GM18499 (cell line): ENCODE measurements at regions not wholly inside any gene's neighbourhood (a gene's known extent, or its start where the extent isn't known, plus 50 kb on each side); places are given as distances from the start of the nearest gene placed in this dataset.
"Not testable (repeated sequence)": the region's sequence is repeated elsewhere in the genome, so short reads cannot be mapped to it uniquely, and the experiment has no call there.

Experiments
- ATAC-seq: cut with Tn5 transposase; IDR thresholded peaks from one replicate; pipeline ENCODE4 v1.9.1; 2021; ENCODE audit warnings: moderate number of reproducible peaks; ENCODE audit not compliant: insufficient read depth, unreplicated experiment

DNA sequence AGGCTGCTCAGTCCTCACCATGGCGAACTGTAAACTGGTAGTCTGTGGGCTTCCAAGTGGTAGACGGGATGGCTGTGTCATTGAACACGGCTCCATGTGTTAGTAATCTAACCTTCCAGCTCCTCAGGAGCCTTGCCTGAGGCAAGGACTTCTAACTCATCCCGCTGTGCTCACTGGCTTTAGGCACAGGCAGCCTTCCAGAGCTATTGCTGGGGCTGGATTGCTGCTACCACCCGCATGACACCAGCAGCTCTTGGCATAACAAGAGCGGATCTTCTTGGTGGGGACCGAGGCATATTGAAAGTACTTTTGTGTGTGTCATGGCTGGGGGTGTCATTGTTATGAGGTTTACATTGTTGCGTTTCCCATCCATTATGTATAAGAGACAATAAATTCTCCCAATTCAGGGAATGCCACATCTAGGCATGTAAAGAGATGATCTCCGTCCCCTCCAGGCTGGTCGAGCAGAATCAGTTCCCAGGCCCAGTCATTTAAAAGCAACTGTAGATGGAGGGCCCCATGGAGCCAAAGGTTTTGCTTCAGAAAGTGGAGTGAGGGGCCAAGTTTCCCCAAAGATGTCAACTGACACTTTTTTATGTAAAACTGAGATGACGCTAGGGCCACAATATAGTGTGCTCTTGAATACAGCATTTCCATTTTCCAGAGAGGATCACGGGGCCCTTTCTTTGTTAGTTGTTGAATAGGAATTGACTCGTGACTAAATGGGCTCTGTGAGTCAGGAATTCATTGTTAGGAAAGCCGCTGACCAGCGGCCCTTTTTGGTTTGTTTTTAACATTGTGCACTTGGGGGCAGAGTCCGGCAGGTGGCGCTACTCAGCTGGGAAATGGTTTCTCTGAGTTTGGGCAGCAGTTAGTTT, 759.5 kb downstream of the TAF11L14 start:
- no peak for ATAC-seq

DNA sequence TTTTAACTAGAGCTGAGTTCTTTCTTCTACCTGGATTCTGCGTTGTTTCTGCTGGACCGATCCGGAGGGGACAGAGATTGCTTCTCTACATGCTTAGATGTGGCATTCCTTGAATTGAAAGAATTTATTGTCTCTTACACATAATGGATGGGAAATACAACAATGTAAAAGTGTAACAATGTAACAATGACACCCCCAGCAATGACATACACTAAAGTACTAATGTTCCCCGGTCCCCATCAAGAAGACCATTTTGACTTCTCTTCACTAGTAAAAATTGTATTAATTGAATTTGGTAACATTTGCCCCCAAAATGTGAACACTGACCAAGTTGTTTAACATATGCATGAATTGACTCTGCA, 760.2 kb downstream of the TAF11L14 start:
- ATAC-seq, result no peak

DNA sequence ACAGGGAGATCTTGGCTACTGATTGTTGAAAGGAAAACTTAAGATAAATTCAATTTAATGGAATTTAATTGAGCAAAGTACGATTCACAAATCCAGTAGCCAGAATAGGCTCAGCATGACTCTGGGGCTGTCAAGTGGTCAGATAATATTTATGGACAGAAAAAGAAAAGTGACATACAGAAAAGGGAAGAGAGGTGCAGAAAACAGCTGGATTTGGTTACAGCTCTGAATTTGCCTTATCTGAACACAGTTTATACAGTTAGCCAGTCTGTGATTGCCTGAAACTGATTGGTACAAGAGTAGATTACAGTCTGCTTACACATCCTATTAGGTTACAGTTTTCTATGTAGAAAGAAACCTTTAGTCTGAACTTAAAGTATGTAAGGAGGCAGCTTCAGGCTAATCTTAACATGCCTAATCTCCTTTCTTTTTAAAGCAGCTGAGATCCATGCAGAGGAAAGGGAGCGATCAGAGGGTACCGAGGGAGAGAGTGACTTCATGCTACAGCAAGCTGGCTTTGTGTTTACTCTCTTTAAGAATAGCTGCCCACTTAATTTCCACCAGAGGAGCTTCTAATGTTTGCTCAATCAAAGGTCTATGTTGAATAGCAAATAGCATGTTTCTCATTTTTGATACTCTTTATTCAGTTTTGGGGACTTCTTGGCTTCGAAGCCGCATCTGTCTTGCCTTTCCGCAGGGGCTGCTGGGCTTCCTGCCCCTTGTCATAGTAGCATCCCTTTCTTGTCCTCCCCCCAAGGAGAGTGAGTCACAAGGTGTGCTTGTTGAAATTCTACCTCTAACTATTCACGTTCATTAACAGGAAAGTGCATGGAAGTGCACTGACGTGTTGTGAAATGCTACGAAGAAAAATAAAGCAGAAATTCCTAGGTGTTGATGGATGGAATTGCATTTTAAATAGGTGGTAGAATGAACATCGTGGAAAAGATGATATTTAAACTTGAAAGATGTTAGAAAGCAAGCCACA, 761.2 kb downstream of the TAF11L14 start:
- no peak for ATAC-seq

DNA sequence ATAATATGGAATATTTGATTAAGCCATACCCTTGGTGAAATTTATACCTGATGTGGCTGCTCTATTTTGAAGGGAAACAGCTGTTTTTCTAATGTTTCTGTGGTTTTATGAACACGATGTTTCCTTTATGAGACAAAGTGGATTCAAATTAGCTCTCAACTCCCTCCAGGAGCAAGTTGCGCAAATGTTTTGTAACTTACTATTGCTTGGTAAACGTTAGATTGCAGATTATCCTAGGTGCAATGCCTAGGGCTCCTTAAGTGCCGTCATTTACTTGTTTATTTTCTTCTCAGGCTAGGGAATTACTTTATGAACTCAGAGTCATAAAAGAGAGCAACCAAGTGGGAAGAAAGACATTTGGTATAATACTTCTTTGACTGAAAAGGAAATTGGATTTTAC, 763.1 kb downstream of the TAF11L14 start:
- no peak for ATAC-seq

DNA sequence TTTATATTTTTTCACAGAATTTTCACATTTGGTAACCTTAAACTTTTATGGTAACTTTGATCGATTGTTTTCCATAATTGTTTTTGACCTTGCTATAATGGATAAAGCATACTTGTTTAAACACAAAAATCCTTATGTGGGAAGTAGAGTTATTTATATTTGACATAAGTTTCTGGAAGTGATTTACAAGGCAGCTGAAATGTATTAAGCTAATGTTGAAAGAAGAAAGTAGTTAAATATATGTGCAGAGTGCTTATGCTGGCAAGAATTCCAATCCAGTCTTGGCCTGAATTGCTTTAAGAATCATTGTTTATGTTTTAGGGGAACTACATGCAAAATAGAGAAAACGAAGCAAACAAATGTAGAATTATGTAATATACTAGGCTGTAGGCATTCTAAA, 763.6 kb downstream of the TAF11L14 start:
- no peak for ATAC-seq

DNA sequence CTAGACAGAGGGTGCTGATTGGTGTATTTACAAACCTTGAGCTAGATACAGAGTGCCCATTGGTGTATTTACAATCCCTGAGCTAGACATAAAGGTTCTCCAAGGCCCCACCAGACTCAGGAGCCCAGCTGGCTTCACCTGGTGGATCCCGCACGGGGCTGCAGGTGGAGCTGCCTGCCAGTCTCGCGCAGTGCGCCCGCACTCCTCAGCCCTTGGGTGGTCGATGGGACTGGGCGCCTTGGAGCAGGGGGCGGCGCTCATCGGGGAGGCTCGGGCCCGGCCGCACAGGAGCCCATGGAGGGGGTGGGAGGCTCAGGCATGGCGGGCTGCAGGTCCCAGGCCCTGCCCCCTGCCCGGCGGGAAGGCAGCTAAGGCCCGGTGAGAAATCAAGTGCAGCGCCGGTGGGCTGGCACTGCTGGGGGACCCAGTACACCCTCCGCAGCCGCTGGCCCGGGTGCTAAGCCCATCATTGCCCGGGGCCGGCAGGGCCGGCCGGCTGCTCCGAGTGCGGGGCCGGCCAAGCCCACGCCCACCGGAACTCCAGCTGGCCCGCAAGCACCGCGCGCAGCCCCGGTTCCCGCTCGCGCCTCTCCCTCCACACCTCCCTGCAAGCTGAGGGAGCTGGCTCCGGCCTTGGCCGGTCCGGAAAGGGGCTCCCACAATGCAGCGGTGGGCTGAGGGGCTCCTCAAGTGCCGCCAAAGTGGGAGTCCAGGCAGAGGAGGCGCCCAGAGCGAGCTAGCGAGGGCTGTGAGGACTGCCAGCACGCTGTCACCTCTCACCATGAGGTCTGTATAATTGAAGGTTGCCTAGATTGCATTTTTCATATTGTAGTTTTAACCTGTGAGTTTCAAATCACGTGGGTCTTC, 765.4 kb downstream of the TAF11L14 start:
- ATAC-seq, result not testable (repeated sequence)

DNA sequence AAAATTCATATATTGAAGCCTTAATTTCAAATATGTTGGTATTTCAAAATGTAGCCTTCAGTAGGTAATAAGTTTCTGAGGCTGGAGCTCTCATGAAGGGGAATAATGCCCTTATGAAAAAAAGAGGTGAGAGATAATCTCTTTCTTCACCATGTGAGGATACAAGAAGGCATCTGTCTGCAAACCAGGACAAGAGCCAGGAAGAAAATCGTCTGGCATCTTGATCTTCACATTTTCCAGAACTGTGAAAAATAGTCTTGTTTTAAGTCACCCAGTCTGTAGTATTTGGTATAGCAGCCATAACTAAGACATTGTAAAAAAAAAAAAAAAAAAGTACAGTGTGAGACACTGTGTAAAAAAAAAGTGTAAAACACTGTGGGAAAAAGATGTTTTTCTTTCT, 768.9 kb downstream of the TAF11L14 start:
- no peak for ATAC-seq

DNA sequence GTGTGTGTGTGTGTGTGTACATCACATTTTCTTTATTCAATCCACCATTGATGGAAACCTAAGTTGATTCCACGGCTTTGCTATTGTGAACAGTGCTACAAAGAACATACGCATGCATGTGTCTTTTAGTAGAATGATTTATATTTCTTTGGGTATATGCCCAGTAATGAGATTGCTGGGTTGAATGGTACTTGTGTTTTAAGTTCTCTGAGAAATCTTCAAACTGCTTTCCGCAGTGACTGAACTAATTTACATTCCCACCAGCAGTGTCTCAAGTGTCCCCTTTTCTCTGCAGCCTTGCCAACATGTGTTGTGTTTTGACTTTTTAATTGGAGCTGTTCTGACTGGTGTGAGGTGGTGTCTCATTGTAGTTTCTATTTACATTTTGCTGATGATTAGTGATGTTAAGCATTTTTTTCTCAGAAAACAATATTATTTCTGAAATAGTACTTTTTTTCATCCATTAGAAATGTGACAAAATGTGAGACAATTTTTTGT, 769.7 kb downstream of the TAF11L14 start:
- no peak for ATAC-seq

DNA sequence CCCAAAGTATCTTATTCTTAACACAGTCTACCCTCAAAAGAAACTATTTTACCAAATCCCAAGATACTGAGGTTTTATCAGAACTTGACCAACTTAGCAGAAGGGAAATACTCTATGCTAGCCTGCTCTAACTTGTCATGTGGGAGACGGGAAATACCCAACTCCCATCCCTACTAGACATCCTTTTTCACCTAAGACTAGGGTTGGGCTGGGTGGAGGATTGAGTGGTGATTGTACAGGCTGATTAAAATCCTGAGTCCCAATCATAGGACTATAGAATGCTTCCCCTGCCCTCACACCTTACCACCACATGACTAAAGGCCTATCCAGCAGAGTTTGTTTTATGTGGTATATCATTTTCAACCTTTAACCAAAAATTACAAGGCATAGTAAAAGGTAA, 786.5 kb downstream of the TAF11L14 start:
- no peak for ATAC-seq

DNA sequence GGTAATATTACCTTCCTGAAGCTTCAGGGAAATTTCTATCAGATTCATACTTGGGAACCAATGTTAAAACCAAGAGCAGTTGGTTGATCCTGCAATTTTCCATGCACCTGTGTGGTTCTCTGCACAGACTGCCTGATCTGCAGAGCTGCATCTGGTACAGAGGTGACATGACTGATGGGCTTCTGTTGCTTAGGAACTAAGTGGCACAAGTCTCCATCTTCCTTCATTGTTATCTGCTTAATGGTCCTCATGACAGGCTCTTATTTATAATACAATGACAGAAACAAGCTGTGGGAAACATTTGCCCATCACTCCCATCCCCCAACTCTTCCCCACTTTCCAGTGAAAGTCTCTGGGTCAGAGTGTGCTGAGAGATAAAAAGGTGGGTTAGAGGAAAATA, 799.1 kb downstream of the TAF11L14 start:
- no peak for ATAC-seq

DNA sequence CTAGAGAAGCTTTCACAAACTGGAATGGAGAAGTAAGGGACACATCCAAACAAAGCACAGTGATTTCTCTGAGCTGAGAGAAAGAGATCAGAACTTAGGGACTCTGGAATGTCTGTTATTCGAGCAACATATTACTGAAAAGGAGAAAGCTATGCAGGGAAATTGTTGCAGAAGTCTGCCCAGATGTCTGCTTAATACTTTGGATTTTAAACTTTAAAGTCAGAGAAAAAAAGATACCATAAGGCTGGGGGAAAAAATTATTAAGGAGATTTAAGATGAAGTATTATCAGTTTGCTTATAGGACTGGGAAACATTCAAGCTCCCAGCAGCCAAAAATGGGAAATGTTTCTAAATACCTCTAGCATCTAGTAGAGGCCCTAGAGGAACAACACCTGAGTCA, 803.9 kb downstream of the TAF11L14 start:
- ATAC-seq, result no peak

DNA sequence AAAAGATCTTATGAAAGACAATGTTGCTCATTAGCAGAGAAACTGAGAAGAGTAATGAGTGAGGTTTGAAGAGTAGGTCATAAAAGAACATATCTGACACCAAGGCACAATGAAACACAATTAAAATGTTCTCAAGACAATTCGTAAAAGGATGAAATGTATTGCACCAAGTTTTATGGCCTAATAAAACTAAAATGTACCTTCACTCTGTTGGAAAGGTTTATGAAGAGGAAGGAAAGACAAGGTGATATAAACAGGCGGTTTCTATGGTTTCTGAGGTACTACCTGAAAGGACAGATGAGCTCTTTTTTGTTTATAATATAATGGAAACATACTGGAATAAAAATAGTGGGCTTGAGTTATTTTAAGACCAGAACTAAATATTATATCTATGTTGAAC, 821.3 kb downstream of the TAF11L14 start:
- ATAC-seq, result no peak

DNA sequence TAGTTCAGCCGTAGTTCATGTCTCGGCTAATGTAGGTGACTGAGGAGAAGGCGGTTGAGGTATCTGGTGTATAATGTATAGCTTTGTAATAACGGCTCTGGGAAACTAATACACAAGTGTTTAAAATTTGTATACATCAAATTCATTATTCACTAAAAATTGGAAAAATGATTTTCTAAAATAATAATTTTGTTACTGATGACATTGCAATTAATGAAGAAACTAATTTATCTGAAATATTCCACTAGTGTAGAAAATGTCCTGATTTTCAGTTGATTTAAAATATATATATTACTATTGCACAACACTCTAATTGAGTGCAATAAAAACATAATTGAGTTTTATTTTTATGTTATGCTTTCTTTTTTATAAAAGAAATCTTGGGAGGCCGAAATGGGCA, 823.0 kb downstream of the TAF11L14 start:
- no peak for ATAC-seq

DNA sequence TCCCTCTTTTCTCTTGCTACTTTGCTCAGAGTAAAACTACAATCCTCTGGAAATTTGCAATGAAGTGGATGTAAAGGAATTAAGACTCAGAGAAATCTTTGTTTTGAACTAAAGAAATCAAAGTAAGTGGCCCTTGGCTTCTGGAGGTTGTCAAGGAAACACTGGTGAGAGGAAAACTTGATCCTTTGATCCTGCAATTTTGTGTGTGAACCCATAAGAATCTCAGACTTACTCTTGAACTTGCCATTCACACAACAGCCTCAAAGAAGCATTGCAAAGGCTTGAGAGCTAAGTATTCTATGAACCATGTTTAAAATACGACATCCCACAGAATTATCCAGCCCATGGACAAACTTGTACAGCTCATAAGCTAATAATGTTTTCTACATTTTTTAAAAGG, 827.5 kb downstream of the TAF11L14 start:
- ATAC-seq, result no peak

DNA sequence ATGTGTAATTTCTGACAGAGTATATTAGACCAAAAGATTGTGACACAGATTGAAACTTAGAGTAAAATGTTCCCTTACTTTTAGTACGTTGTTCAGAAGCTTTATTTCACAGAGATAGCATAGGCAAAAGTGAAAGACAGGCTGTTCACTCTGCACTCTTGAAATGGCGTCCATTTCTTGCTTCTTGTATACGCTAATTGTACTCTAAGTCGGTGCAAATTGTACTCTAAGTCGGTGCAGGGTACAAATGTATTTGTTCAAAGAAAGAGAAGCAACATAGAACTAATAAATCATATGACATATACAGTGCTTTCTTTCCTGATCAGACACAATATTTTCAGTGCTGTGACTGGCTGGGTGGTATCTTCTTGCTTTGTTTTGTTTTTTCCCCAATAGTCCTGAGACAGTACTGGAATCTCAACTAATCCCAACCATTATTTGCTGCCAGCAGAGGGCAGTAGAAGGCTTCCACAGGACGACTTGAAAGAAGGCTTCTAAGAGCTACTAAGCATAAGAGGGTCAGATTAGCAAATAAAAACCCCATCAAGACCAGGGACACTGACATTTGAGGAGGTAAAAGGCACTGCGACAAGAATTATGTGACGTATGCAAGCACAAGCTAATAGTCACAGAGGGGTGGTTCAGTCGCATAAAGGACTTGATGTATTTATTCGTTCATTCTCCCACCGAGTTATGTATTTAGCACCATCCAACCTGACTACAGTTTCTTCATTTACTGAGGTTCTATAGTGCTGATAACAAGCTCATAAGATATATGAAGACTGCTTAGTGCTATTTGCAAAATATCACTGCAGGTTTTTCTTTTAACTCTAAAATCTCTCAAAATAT, 831.8 kb downstream of the TAF11L14 start:
- ATAC-seq, result peak; percentile 63

DNA sequence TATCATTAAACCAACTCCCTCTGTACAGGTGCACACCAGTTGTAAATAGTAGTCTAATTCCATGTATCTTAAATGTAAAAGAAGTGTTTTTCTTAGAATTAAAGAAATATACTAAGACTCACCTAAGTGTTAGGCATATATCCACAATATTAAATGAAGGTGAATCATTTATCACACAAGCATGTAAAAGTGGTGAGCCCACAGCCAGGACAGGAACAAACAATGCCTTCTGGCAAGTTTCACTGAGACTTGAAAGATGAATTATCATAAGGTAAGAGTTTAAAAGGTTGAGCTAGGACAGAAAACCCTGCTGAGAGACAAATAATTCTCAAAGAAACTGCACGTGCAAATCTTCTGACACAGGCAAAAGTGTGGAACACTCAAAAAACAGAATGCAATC, 832.5 kb downstream of the TAF11L14 start:
- ATAC-seq, result no peak

DNA sequence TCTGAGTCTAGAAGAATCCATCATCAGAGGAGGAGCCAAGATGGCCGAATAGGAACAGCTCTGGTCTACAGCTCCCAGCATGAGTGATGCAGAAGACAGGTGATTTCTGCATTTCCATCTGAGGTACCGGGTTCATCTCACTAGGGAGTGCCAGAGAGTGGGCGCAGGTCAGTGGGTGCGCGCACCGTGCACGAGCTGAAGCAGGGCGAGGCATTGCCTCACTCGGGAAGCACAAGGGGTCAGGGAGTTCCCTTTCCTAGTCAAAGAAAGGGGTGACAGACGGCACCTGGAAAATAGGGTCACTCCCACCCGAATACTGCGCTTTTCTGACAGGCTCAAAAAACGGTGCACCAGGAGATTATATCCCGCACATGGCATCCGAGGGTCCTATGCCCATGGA, 837.5 kb downstream of the TAF11L14 start:
- not testable (repeated sequence) for ATAC-seq

DNA sequence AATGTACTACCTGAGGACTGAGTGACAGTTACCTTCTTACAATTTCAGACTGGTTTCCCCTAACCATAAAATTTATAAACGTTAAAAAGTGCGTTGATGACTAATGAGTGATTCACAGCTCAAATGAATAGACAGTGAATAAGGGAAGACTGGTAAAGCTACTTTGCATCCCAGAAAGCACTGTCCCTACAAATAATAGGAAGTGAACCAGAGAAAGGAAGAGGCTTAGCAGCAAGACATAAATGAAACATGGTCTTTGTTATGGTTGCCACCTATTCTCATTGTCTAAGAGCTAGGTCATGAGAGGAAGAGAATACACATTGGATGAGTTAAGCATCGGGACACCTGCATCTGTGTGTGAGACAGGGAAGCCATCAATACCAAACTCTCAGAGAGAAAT, 849.2 kb downstream of the TAF11L14 start:
- no peak for ATAC-seq

DNA sequence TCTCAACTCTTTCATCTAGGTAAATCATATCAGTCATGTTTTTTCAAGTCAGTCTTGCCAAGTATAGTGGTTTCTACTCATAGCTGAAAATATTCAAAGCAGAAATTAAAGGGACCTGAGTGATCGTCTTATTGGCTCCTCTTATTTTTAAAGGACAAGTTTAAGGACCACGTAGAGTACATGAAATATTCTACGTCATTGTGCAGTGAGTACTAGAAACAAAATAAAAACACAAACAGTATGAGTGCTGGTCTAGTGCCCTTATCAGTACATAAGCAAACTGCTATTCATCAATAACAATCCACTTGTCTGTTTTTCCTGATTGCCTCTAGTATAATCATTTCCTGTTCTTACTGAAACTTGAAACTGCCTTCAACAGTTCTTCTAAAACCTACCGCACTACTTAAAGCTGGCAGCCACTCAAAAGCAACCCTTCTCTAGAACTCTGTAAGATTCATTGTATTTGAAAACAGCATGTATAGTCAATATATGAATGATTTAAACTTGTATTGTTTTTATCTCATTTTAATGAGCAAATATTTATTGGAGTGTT, 853.7 kb downstream of the TAF11L14 start:
- no peak for ATAC-seq
